ENCODE measurements at regions not wholly inside any gene's neighbourhood (a gene's known extent, or its start where the extent isn't known, plus 50 kb on each side); places are given as distances from the start of the nearest gene placed in this dataset.

DNA sequence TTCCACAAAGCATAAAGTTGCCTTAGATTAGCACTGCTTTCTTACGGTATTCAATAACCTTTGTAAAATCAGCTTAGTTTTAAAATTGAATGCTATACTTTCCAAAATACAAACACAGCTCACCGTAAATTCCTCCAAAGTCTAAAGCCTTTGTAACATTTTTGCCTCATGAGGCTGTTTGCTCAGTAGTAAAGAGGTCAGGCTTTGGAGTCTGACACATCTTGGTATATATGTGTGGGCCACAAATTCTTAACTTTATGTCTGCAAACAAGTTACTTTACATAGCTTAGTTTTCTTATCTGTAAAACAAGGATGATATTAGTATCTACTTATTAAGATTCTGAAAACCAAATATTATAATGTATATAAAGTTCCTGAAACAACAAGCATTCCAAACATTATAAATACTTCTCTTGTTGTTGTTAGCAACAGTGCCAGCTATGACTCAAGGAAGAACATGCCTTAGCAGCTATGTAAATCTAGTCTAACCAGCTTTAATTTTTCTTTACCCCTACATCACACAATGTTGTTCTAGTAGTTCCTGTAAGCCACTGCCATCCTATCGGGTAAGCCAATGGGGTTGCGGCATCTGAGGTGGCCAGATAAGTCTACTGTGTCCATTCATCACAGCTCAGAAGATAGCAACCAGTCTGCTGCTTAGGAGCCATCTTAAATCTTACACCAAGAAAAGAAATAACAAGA lies 709.0 kb downstream of the KLHL13 start:
- Histone ChIP-seq H3K27ac (replicated peaks) (no peak overlapping the region), H3K4me3 (replicated peaks; ENCODE audit: insufficient read depth, low read length) (no peak overlapping the region), H3K27me3 (ENCODE audit: insufficient read depth, poor library complexity, severe bottlenecking) (no peaks in the 10 kb centered on the region)
- DNase-seq (ENCODE audit: low read depth in 1 of 2, low spot score in 1 of 2) = no peak
- TF ChIP-seq CTCF (IDR thresholded peaks at IDR 0.05; ENCODE audit: insufficient read depth, low read length) = no peak
- no peak for TF ChIP-seq POLR2AphosphoS5 (IDR thresholded peaks at IDR 0.05; ENCODE audit: low read depth)
- TF ChIP-seq, protein P1, sequence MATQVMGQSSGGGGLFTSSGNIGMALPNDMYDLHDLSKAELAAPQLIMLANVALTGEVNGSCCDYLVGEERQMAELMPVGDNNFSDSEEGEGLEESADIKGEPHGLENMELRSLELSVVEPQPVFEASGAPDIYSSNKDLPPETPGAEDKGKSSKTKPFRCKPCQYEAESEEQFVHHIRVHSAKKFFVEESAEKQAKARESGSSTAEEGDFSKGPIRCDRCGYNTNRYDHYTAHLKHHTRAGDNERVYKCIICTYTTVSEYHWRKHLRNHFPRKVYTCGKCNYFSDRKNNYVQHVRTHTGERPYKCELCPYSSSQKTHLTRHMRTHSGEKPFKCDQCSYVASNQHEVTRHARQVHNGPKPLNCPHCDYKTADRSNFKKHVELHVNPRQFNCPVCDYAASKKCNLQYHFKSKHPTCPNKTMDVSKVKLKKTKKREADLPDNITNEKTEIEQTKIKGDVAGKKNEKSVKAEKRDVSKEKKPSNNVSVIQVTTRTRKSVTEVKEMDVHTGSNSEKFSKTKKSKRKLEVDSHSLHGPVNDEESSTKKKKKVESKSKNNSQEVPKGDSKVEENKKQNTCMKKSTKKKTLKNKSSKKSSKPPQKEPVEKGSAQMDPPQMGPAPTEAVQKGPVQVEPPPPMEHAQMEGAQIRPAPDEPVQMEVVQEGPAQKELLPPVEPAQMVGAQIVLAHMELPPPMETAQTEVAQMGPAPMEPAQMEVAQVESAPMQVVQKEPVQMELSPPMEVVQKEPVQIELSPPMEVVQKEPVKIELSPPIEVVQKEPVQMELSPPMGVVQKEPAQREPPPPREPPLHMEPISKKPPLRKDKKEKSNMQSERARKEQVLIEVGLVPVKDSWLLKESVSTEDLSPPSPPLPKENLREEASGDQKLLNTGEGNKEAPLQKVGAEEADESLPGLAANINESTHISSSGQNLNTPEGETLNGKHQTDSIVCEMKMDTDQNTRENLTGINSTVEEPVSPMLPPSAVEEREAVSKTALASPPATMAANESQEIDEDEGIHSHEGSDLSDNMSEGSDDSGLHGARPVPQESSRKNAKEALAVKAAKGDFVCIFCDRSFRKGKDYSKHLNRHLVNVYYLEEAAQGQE (IDR thresholded peaks at IDR 0.05; ENCODE audit: insufficient replicate concordance, low read depth) = no peak
- no peak for TF ChIP-seq GABPA (IDR thresholded peaks at IDR 0.05; ENCODE audit: low read depth)
- TF ChIP-seq SPI1 (IDR thresholded peaks at IDR 0.05; ENCODE audit: borderline replicate concordance, low read depth) = no peak

DNA sequence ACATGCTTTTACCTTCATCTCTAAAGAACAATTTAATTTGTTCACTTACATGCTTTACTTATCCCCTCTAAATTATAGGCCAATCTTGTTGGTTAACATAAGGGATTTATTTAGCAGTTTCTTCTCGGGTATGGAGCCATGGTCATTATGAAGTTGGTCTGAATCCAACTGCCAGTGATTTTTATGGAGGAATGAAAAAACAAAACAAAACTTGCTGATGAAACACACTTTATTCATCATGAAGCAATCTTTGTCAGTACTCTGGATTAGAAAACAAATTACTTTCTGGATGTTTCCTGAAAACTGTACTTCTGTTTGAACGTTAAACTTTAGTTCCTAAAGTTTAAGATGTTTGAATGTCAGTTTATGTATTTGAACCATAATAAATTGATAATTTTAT lies 715.8 kb downstream of the KLHL13 start:
- DNase-seq (ENCODE audit: low read depth in 1 of 2, low spot score in 1 of 2) = no peak
- TF ChIP-seq GABPA (IDR thresholded peaks at IDR 0.05; ENCODE audit: low read depth) (no peak), CTCF (IDR thresholded peaks at IDR 0.05; ENCODE audit: insufficient read depth, low read length) (no peak), POLR2AphosphoS5 (IDR thresholded peaks at IDR 0.05; ENCODE audit: low read depth) (no peak)
- TF ChIP-seq, protein P1 (IDR thresholded peaks at IDR 0.05; ENCODE audit: insufficient replicate concordance, low read depth) = no peak

GRCh38 chrX:117400005-117400404 lies 716.6 kb downstream of the KLHL13 start:
- H3K4me3 ChIP-seq (replicated peaks; ENCODE audit: insufficient read depth, low read length) = no peak overlapping the region
- DNase-seq (ENCODE audit: low read depth in 1 of 2, low spot score in 1 of 2) = no peak
- H3K27ac ChIP-seq (replicated peaks) = no peak overlapping the region
- no peaks in the 10 kb centered on the region for H3K27me3 ChIP-seq (ENCODE audit: insufficient read depth, poor library complexity, severe bottlenecking)
- TF ChIP-seq CTCF (IDR thresholded peaks at IDR 0.05; ENCODE audit: insufficient read depth, low read length) (no peak), SPI1 (IDR thresholded peaks at IDR 0.05; ENCODE audit: borderline replicate concordance, low read depth) (no peak), GABPA (IDR thresholded peaks at IDR 0.05; ENCODE audit: low read depth) (no peak), POLR2AphosphoS5 (IDR thresholded peaks at IDR 0.05; ENCODE audit: low read depth) (no peak)
- TF ChIP-seq, protein P1 (IDR thresholded peaks at IDR 0.05; ENCODE audit: insufficient replicate concordance, low read depth) = no peak

More for the DNA sequence above, 715.8 kb downstream of the KLHL13 start:
- no peaks in the 10 kb centered on the region for H3K27me3 ChIP-seq (ENCODE audit: insufficient read depth, poor library complexity, severe bottlenecking)
- no peak overlapping the region for H3K4me3 ChIP-seq (replicated peaks; ENCODE audit: insufficient read depth, low read length)
- no peak overlapping the region for H3K27ac ChIP-seq (replicated peaks)

Measured in HL-60 (cell line).